BE2C (cell line): ENCODE measurements at regions not wholly inside any gene's neighbourhood (a gene's known extent, or its start where the extent isn't known, plus 50 kb on each side); places are given as distances from the start of the nearest gene placed in this dataset.

Source experiments
- DNase-seq: peaks from one replicate; pipeline ENCODE4 v3.0.0-alpha.2; 2020
- H3K27me3 ChIP-seq: fragments of 250-450 bp; sonication (Bioruptor Pico); 2 replicates; pipeline ENCODE4 v1.5.1; 2020; ENCODE audit warnings: mild to moderate bottlenecking
- H3K36me3 ChIP-seq: fragments of 250-450 bp; sonication (Bioruptor Pico); 2 replicates; pipeline ENCODE4 v1.5.1; 2020; ENCODE audit warnings: mild to moderate bottlenecking
- H3K4me1 ChIP-seq: fragments of 250-450 bp; sonication (Bioruptor Pico); 2 replicates; pipeline ENCODE4 v1.5.1; 2020
- H3K4me3 ChIP-seq: 2 replicates; pipeline ENCODE4 v1.5.1; 2011; ENCODE audit warnings: low read depth, low read length
- H3K9me3 ChIP-seq: fragments of 250-450 bp; sonication (Bioruptor Pico); 2 replicates; pipeline ENCODE4 v1.5.1; 2020
- TF ChIP-seq, protein P1 (sequence below): IDR thresholded peaks from 2 replicates; pipeline ENCODE4 v1.5.1; 2012; ENCODE audit warnings: mild to moderate bottlenecking, low read depth, low read length

DNA sequence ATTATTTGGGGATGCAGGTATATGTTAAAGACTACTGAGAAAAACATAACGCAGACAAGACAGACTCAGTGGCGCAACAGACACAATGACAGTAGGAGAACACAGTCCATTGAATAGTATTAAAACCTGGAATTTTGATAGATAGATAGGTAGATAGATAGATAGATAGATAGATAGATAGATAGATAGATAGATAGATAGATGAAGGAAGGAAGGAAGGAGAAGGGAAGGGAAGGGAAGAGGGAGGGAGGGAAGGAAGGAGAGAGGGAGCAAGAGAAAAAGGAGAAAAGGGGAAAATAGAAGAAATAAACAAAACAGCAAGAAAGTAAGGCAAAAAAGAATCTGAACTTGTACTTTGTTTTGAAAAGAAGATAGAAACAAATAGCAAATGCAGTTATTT, 404.5 kb downstream of the FOXO1 start:
- no peaks in the 10 kb centered on the region for H3K9me3 ChIP-seq
- H3K27me3 ChIP-seq: no peaks in the 10 kb centered on the region
- H3K4me1 ChIP-seq: no peaks in the 10 kb centered on the region
- TF ChIP-seq, protein P1, sequence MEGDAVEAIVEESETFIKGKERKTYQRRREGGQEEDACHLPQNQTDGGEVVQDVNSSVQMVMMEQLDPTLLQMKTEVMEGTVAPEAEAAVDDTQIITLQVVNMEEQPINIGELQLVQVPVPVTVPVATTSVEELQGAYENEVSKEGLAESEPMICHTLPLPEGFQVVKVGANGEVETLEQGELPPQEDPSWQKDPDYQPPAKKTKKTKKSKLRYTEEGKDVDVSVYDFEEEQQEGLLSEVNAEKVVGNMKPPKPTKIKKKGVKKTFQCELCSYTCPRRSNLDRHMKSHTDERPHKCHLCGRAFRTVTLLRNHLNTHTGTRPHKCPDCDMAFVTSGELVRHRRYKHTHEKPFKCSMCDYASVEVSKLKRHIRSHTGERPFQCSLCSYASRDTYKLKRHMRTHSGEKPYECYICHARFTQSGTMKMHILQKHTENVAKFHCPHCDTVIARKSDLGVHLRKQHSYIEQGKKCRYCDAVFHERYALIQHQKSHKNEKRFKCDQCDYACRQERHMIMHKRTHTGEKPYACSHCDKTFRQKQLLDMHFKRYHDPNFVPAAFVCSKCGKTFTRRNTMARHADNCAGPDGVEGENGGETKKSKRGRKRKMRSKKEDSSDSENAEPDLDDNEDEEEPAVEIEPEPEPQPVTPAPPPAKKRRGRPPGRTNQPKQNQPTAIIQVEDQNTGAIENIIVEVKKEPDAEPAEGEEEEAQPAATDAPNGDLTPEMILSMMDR: no peak
- no peak for DNase-seq
- no peak overlapping the region for H3K4me3 ChIP-seq
- no peaks in the 10 kb centered on the region for H3K36me3 ChIP-seq

- no peaks in the 10 kb centered on the region for H3K4me1 ChIP-seq
- no peak overlapping the region for H3K4me3 ChIP-seq
- H3K36me3 ChIP-seq: no peaks in the 10 kb centered on the region
- no peaks in the 10 kb centered on the region for H3K9me3 ChIP-seq
- TF ChIP-seq, protein P1: no peak
- no peak for DNase-seq
- no peaks in the 10 kb centered on the region; the same call in 1 of the 2 replicates for H3K27me3 ChIP-seq
Observed at GRCh38 chr13:40269086-40269485, 397.4 kb downstream of the FOXO1 start.

DNA sequence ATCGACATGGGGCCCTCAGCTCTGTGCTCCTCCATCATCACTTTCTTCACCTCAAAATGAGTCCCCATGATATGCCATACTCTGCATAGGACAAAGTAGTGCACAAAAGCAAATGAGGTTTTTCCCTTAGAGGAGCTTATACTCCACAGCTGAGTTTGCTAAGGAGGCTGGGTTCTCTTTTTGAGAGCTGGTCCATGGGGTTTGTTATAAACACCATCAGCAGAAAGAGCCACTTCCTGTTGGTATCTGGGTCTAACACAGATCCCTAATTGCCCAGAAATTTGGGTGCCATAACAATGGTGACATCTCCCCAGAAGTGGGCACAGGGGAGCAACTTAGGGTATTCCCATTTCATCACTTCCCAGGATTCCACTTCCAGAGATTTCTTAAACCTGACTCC, 395.7 kb downstream of the FOXO1 start:
- no peaks in the 10 kb centered on the region for H3K36me3 ChIP-seq
- no peak for DNase-seq
- TF ChIP-seq, protein P1: no peak

DNA sequence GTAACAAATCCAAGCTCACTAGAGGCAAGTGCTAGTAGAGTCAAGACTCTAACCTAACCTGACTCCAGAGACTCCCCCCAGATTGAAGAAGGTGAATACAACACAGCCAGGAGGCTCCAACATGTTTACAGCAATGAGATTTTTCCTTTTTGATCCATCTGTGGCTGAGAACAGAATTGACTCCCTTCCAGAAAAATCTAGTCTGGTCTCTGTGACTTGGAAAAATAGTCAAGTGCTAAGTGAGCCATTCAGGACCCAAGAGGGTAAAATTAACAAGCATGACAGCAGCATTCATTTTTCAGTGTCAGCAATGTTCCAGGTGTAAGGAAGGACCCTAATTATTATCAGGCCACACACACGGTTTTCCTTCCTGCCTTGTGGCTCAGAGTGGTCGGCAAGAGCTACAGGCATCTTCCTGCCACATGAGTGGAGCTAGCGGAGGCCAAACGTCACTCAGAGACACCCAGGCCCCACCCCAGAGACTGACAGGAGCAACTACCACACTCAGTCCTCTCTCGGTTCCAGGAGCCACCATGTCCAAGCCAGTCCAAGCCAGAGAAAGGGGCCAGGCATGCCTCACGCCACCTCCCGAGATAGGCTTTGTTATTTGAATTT, 395.1 kb downstream of the FOXO1 start:
- Histone ChIP-seq H3K36me3 (no peaks in the 10 kb centered on the region), H3K4me3 (no peak overlapping the region), H3K9me3 (no peaks in the 10 kb centered on the region; the same call in 1 of the 2 replicates), H3K27me3 (no peaks in the 10 kb centered on the region; the same call in 1 of the 2 replicates), H3K4me1 (no peaks in the 10 kb centered on the region)
- no peak for DNase-seq
- TF ChIP-seq, protein P1: no peak

More for the DNA sequence above, 395.7 kb downstream of the FOXO1 start:
- Histone ChIP-seq H3K27me3 (no peaks in the 10 kb centered on the region; the same call in 1 of the 2 replicates), H3K4me3 (no peak overlapping the region), H3K4me1 (no peaks in the 10 kb centered on the region), H3K9me3 (no peaks in the 10 kb centered on the region; the same call in 1 of the 2 replicates)

DNA sequence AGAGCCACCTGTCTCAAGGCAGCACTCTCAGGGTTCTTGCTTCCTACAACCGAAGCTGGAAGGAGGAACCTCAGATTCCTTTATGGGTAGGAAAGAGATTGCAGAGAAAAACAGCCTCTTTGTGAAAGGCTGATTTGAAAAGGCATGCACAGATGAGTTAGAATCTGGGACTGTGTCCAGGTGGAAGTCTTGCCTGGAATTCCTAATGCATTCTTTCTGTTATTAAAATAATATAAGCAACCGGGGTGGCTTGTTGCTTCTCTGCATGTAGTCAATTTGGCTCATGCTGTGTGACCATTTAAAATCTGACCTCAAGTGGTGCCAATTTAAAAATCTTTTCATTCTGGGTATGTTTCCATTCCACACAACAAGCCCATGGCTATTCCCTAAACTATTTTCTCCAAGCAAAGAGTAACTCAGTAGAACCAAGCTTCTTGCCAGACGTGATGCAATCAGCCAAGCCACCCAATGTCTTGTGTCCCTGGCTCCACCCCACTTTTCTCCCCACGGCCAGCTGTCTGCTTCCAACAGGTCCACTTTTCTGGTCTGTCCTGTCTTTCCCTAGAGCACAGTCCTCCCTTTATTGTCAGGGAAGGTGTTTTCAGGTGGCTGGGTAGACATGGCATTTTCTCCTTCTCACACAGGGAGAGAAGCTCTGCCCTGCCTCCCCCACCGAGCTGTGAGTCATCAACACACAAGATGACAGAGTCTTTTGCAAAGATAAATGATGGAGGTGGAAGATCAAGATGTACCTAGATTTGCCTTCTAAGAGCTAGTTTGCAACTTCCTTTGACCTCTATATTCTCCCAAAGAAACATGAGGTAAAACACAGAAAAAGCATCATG, 394.3 kb downstream of the FOXO1 start:
- TF ChIP-seq, protein P1: no peak
- Histone ChIP-seq H3K36me3 (no peaks in the 10 kb centered on the region), H3K4me1 (no peaks in the 10 kb centered on the region), H3K4me3 (no peak overlapping the region), H3K9me3 (no peaks in the 10 kb centered on the region; the same call in 1 of the 2 replicates), H3K27me3 (no peaks in the 10 kb centered on the region; the same call in 1 of the 2 replicates)
- DNase-seq: no peak

- Histone ChIP-seq H3K36me3 (no peaks in the 10 kb centered on the region), H3K4me1 (no peaks in the 10 kb centered on the region), H3K9me3 (no peaks in the 10 kb centered on the region; the same call in 1 of the 2 replicates), H3K4me3 (no peak overlapping the region), H3K27me3 (no peaks in the 10 kb centered on the region)
- TF ChIP-seq, protein P1: no peak
- DNase-seq: no peak
Observed at GRCh38 chr13:40272776-40273139, 393.7 kb downstream of the FOXO1 start.
